ENCODE measurements at regions not wholly inside any gene's neighbourhood (a gene's known extent, or its start where the extent isn't known, plus 50 kb on each side); places are given as distances from the start of the nearest gene placed in this dataset.

GRCh38 chr9:106602344-106602743, 260.6 kb upstream of the ZNF462 start:
- DNase-seq, result no peak

- no peak for DNase-seq
These were observed 249.7 kb upstream of the ZNF462 start for GRCh38 chr9:106613250-106613737.

GRCh38 chr9:106615118-106615889, 247.7 kb upstream of the ZNF462 start:
- DNase-seq, result no peak

- DNase-seq, result no peak
These were observed 246.9 kb upstream of the ZNF462 start for GRCh38 chr9:106616026-106616425.

- DNase-seq, result no peak
These were observed 246.1 kb upstream of the ZNF462 start for GRCh38 chr9:106616851-106617345.

- DNase-seq, result no peak
These were observed 243.8 kb upstream of the ZNF462 start for GRCh38 chr9:106619211-106619610.

GRCh38 chr9:106620081-106620480, 242.9 kb upstream of the ZNF462 start:
- DNase-seq, result no peak

- DNase-seq, result no peak
These were observed 242.1 kb upstream of the ZNF462 start for GRCh38 chr9:106620866-106621265.

- no peak for DNase-seq
These were observed 241.4 kb upstream of the ZNF462 start for GRCh38 chr9:106621313-106622163.

- DNase-seq, result peak; percentile 30
These were observed 240.8 kb upstream of the ZNF462 start for GRCh38 chr9:106622164-106622487.

GRCh38 chr9:106623558-106623957, 239.4 kb upstream of the ZNF462 start:
- no peak for DNase-seq

- DNase-seq, result no peak
These were observed 237.6 kb upstream of the ZNF462 start for GRCh38 chr9:106625259-106625789.

- DNase-seq, result no peak
These were observed 236.0 kb upstream of the ZNF462 start for GRCh38 chr9:106626936-106627335.

GRCh38 chr9:106632621-106633020, 230.3 kb upstream of the ZNF462 start:
- no peak for DNase-seq

GRCh38 chr9:106634183-106634582, 228.8 kb upstream of the ZNF462 start:
- no peak for DNase-seq

GRCh38 chr9:106634641-106635040, 228.3 kb upstream of the ZNF462 start:
- no peak for DNase-seq

- peak; percentile 63 for DNase-seq
These were observed 225.5 kb upstream of the ZNF462 start for GRCh38 chr9:106637486-106637885.

- DNase-seq, result no peak
These were observed 222.9 kb upstream of the ZNF462 start for GRCh38 chr9:106639873-106640568.

GRCh38 chr9:106643211-106643930, 219.6 kb upstream of the ZNF462 start:
- DNase-seq, result no peak

- no peak for DNase-seq
These were observed 218.3 kb upstream of the ZNF462 start for GRCh38 chr9:106644661-106645060.

- DNase-seq, result no peak
These were observed 214.2 kb upstream of the ZNF462 start for GRCh38 chr9:106648799-106649198.

Data from muscle of arm (tissue), 1 donor.